ENCODE measurements at regions not wholly inside any gene's neighbourhood (a gene's known extent, or its start where the extent isn't known, plus 50 kb on each side); places are given as distances from the start of the nearest gene placed in this dataset.
"Not testable (repeated sequence)": the region's sequence is repeated elsewhere in the genome, so short reads cannot be mapped to it uniquely, and the experiment has no call there.

GRCh38 chr18:73045037-73045436 is 177.2 kb upstream of the NETO1 start:
- DNase-seq, result no peak

DNA sequence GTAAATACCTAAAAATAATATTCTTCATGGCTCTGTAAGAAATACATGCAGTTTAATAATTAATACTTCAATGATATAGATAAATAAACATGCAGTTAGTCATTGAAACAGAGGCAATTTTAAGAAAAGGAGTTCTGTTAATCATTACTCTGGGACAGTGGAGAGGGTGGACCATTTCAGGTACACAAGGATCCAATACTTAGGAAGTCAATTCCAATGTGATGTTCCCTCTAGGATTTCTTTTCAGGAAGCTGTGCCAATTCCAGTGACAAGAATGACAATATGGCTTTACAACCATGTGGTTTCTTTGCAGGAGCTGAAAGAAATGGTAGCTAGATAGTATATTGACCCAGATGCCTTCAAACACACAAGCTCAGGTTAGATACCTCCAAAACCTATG is 175.8 kb upstream of the NETO1 start:
- DNase-seq, result peak; percentile 70

GRCh38 chr18:73043211-73043610 is 175.4 kb upstream of the NETO1 start:
- DNase-seq, result peak; percentile 95

- DNase-seq, result no peak
These were observed 172.5 kb upstream of the NETO1 start for GRCh38 chr18:73040247-73040646.

- DNase-seq, result no peak
These were observed 170.5 kb upstream of the NETO1 start for GRCh38 chr18:73038336-73038735.

DNA sequence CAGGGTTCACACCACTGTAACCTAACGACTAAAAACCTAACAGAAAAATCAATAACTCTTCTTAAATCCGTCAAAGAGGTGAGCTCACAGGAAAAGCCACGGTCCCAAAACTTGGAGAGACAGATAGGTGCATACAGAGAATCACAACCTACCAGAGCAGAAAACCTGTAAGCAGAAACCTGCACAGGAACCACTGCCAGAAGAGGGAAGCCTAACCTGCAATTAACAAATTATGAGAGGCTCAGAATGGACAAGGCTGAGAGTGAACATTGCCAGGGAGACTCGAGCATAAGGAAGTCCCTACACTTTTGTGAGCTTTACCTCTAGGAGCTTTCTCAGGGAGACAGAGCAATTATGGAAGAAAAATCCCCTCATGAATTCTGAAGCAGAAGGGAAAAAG is 156.2 kb upstream of the NETO1 start:
- DNase-seq, result peak; percentile 84

DNA sequence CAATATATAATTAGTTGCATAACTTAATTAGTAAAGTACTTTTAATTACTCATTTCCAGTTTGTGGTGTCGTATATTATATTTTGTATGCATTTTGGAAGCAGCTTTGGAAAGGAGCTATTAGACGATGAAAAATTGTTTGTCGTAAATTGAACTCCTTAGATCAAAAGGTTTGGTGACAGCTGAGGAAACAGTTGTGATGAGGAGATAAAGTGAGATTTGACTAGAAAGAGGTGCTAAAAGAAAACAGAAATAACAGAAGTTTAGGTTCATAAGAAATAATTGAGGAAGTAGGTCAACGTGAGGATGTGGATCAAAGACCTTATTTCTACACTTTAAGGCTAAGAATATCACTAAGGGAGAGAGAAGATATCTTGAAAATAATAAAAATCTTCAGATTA is 141.9 kb upstream of the NETO1 start:
- no peak for DNase-seq

- DNase-seq, result no peak
These were observed 140.1 kb upstream of the NETO1 start for GRCh38 chr18:73007915-73008308.

GRCh38 chr18:73007195-73007914 is 139.6 kb upstream of the NETO1 start:
- DNase-seq, result no peak

DNA sequence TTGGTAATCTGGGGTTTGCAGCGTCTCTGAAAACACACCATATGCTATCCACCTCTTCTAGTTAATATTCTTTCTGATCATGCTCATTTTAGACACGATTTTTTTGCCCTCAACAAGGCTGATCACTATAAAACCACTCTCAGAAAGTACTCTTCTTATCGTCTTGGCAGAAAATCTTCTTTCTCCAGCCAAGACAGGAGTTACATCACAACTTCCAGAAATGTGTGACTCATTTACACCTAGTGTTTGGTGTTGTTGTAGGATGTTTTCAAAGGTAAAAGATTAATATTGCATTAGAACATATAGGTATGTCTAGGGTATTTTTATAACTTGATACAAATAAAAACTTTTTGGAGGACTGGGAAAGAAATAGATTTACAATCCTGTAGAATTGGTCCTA is 138.5 kb upstream of the NETO1 start:
- DNase-seq, result no peak

DNA sequence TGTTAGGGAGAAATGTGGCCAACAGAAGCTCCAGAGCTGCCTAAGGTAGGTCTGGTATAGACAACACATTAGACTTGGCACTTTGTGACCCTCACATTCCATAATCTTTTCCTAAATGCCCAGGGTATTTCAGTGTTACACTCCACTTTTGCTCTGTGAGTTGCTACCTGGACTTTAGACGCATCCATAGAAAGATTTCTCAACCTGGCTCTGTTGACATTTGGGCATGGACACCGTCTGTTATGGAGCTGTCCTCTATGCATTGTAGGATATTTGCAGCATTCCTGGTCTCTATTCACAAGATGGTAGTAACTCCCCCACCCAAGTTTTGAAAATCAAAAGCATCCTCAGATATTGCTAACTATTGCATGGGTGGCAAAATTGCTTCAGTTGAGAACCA is 136.5 kb upstream of the NETO1 start:
- no peak for DNase-seq

GRCh38 chr18:72999971-73000607 is 132.3 kb upstream of the NETO1 start:
- no peak for DNase-seq

GRCh38 chr18:72995558-72995957 is 127.8 kb upstream of the NETO1 start:
- no peak for DNase-seq

DNA sequence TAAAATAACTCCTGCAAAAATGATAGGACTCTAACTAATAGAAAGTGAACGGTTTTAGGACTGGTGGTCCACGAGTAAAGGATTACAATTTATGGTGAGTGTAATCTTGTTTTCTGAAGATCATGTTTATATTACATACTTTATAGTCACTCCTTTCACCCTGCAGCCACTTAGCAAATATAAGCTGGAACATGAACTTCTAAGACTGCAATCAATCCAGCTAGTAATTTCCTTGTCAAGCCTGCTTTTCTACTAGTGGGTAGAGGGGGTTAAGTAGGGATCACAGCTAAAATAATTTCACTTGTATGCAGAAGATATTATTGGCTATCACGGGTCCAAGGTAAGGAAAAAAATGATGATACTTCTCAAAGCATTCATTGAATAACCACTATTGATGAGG is 125.5 kb upstream of the NETO1 start:
- no peak for DNase-seq

DNA sequence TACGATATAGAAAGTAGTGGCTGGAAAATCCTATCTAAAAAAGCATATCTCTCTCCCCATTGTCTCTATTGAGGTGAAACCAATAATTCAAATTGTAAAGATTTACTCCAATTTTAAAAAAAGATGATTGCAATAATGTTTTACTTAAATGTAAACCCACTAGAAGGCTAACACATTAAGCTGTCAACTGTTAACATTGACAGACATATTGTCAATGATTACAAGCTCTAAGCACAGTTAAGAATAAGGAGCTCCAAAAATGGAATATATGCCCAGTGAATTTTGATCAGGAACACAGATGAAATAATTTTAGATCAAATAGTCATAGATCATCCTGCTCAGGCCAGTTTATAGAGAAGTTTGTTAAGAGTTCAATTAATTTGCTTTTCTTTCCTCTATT is 123.6 kb upstream of the NETO1 start:
- DNase-seq, result no peak

DNA sequence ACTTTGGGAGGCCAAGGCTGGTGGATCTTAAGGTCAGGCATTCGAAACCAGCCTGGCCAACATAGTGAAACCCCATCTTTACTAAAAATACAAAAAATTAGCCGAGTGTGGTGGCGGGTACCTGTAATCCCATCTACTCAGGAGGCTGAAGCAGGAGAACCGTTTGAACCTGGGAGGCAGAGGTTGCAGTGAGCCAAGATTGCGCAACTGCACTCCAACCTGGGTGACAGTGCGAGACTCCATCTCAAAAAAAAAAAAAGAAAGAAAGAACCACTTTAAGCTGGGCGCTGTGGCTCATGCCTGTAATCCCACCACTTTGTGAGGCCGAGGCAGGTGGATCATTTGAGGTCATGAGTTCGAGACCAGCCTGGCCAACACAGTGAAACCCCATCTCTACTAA is 119.8 kb upstream of the NETO1 start:
- not testable (repeated sequence) for DNase-seq

GRCh38 chr18:72986103-72986502 is 118.3 kb upstream of the NETO1 start:
- no peak for DNase-seq

DNA sequence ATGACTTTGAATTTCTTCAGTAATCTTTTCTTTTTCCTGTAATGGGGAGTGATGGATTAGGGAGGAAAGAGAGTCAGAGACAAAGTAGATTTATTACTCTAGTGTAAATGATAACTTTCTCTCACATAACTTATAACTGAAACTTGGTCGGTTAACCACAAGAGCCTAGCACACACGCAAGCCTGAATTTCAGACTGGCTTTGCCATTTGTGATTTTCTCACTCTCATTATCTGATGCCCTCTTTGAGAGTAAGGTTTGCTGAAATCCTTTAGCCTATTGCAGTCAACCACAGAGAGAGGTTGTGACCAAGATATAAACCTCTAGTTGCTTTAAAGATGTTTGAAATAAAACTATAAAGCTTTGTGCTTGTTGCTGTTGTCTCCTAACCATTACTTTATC is 117.9 kb upstream of the NETO1 start:
- DNase-seq, result no peak

- DNase-seq, result no peak
These were observed 116.5 kb upstream of the NETO1 start for GRCh38 chr18:72984290-72984689.

GRCh38 chr18:72973841-72974240 is 106.1 kb upstream of the NETO1 start:
- DNase-seq, result no peak

DNA sequence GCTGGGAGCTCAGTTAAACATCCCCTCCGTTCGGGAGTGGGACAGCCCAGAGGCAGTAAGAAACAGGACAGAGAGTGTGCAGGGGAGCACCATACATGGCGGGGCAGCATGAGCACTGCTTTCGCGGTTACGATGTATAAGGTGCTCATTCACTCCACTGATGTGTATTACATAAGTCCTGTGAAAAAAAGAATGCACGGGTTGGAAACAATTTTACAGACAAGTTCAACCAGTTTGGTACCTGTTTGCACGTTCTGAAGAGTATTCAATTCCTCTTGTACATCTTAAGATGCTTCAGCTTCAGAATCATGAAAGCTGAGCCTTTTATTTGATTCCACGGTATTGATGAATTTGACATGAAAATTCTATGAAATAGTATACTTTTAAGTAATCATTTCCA is 97.8 kb upstream of the NETO1 start:
- DNase-seq, result no peak

GRCh38 chr18:72958195-72958594 is 90.4 kb upstream of the NETO1 start:
- DNase-seq, result not testable (repeated sequence)

DNA sequence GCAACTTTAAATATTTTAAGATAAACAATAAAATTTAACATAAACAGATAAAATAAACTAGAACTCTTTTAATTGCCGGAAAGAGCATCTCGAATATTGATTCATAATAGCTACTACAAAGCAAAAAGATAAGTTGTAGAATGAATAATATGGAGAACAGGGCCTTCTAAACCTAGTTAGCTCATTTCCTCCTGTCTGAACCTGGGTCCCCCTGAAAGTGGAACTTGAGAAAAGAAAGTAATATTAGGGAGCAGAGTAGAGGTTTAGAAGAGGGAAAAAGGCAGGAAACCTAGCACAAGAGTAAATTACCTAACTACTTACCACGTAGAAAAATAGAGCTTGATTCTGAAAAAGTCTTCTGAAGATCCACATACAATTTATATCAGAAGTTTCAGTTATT is 80.7 kb upstream of the NETO1 start:
- no peak for DNase-seq

DNA sequence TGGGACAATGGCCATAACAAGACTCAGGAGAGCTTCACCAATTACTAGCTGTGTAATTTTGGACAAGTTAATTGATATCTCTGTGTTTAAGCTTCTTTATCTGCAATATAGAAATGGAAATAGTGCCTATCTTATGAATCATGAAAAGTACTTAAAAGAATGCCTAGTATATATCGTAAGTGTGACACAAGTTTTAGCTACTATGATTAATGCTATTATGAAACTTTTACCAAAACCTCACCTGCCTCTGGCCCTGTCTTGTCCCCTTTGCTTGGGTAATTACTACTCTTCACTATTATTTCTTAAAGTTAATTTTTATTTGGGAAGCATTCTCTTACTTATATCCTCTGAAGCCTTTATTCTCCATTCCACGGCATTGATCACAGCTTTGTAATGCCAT is 75.0 kb upstream of the NETO1 start:
- no peak for DNase-seq

DNA sequence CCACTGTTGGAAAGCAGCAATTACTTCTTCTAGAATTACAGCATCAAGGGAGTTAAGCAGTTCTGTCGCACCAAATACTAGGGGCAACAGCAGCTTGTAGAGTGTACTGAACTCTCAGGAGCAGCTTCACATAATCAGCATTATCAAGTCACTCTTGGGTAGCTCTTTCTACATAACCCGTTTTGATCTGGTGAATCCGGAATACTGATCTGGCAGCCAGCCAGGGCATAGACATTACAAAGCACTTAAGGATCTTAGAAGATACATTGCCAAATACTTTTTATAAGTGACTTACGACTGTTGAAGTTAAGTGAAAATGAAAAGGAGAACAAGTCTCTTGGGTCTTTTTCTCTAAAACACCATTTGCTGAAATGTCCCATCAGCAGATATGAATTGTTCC is 73.2 kb upstream of the NETO1 start:
- peak; percentile 13 for DNase-seq
